ENCODE measurements at regions not wholly inside any gene's neighbourhood (a gene's known extent, or its start where the extent isn't known, plus 50 kb on each side); places are given as distances from the start of the nearest gene placed in this dataset.
A peak's percentile ranks its signal among the peaks of the same experiment; 100 is the strongest.
"Not testable (repeated sequence)": the region's sequence is repeated elsewhere in the genome, so short reads cannot be mapped to it uniquely, and the experiment has no call there.

- Histone ChIP-seq H3K4me3 (no peak overlapping the region), H3K4me1 (replicated peaks in 1 of 2) (no peaks in the 10 kb centered on the region), H3K27ac (no peak overlapping the region), H3K36me3 (replicated peaks in 1 of 2) (no peaks in the 10 kb centered on the region), H3K27me3 (no peaks in the 10 kb centered on the region), H3K9me3 (replicated peaks in 1 of 3) (peaks cover 0 to 4% (median 0%) of the 10 kb centered on the region in 3 donors)
- intact Hi-C loops (cut with DNase I): no loop called here
- 79 to 93% (median 86%) methylated on average over 1 of the region's 1 CpG for WGBS, 4 donors
- TF ChIP-seq POLR2A (IDR thresholded peaks at IDR 0.05) (no peak), CTCF (IDR thresholded peaks at IDR 0.05) (no peak)
- DNase-seq: no peak
Observed at GRCh38 chr4:184907216-184907615, 81.4 kb upstream of the ACSL1 start.

- Histone ChIP-seq H3K9me3 (replicated peaks in 1 of 3) (peaks cover 0 to 10% (median 0%) of the 10 kb centered on the region in 3 donors), H3K27me3 (no peaks in the 10 kb centered on the region), H3K4me1 (replicated peaks in 1 of 2) (no peaks in the 10 kb centered on the region), H3K36me3 (replicated peaks in 1 of 2) (no peaks in the 10 kb centered on the region), H3K27ac (no peak overlapping the region), H3K4me3 (no peak overlapping the region)
- TF ChIP-seq POLR2A (IDR thresholded peaks at IDR 0.05): no peak
- TF ChIP-seq CTCF (IDR thresholded peaks at IDR 0.05): no peak
- no peak for DNase-seq
- intact Hi-C loops (cut with DNase I): no loop called here
Observed at GRCh38 chr4:184907810-184908209, 82.0 kb upstream of the ACSL1 start.

GRCh38 chr4:184911310-184911709 is 85.5 kb upstream of the ACSL1 start:
- Histone ChIP-seq H3K27ac (no peak overlapping the region), H3K4me1 (replicated peaks in 1 of 2) (no peaks in the 10 kb centered on the region), H3K9me3 (replicated peaks in 1 of 3) (peaks cover 0 to 12% (median 0%) of the 10 kb centered on the region in 3 donors), H3K27me3 (no peaks in the 10 kb centered on the region), H3K4me3 (no peak overlapping the region), H3K36me3 (replicated peaks in 1 of 2) (no peaks in the 10 kb centered on the region)
- intact Hi-C loops (cut with DNase I): no loop called here
- DNase-seq: peak in 3 of 7 donors; percentile 28 to 49 (median 49)
- 38 to 56% (median 48%) methylated on average over 3 of the region's 3 CpGs for WGBS, 4 donors
- no peak for TF ChIP-seq POLR2A (IDR thresholded peaks at IDR 0.05)

GRCh38 chr4:184913356-184914143 is 87.8 kb upstream of the ACSL1 start:
- no peak for TF ChIP-seq CTCF (IDR thresholded peaks at IDR 0.05)
- TF ChIP-seq POLR2A (IDR thresholded peaks at IDR 0.05): no peak
- Histone ChIP-seq H3K4me3 (no peak overlapping the region), H3K27ac (no peak overlapping the region), H3K36me3 (replicated peaks in 1 of 2) (no peaks in the 10 kb centered on the region), H3K4me1 (replicated peaks in 1 of 2) (no peaks in the 10 kb centered on the region), H3K9me3 (replicated peaks in 1 of 3) (peaks cover 0 to 12% (median 0%) of the 10 kb centered on the region in 3 donors), H3K27me3 (no peaks in the 10 kb centered on the region)
- no peak for DNase-seq
- intact Hi-C loops (cut with DNase I): no loop called here
- WGBS, 4 donors: 77 to 93% (median 84%) methylated on average over 1 of the region's 1 CpG

- DNase-seq; H3K4me3 ChIP-seq; H3K36me3 ChIP-seq (replicated peaks in 1 of 2); intact Hi-C loops (cut with DNase I); H3K27ac ChIP-seq; H3K27me3 ChIP-seq; H3K4me1 ChIP-seq (replicated peaks in 1 of 2); H3K9me3 ChIP-seq (replicated peaks in 1 of 3): not testable (repeated sequence)
- 69 to 79% (median 76%) methylated on average over 3 of the region's 3 CpGs for WGBS, 4 donors
Observed at GRCh38 chr4:184918799-184919198, 93.0 kb upstream of the ACSL1 start.
